Breast epithelium (tissue), 4 donors: ENCODE measurements at regions not wholly inside any gene's neighbourhood (a gene's known extent, or its start where the extent isn't known, plus 50 kb on each side); places are given as distances from the start of the nearest gene placed in this dataset.

Experiments
- DNase-seq, 2 donors: peaks; one replicate each; pipeline ENCODE4 v3.0.0-alpha.2; 2019; ENCODE audit warnings: low spot score in 2 of 2
- H3K27ac ChIP-seq, 2 donors: fragments of 200-600 bp; sonication (generic) in 1 of 2; one replicate each; pipeline ENCODE4 v1.5.1; 2016 to 2019; ENCODE audit warnings: mild to moderate bottlenecking in 1 of 2
- H3K27me3 ChIP-seq, 2 donors: fragments of 200-600 bp; sonication (generic) in 1 of 2; one replicate each; pipeline versions ENCODE4 v1.5.1 to v1.6.0; 2017 to 2019; ENCODE audit warnings: control low read depth in 1 of 2, mild to moderate bottlenecking in 1 of 2
- H3K36me3 ChIP-seq: fragments of 200-600 bp; one replicate; pipeline ENCODE4 v1.5.1; 2019
- H3K4me1 ChIP-seq, 2 donors: fragments of 200-600 bp; sonication (generic); one replicate each; pipeline ENCODE4 v1.5.1; 2016 to 2019; ENCODE audit warnings: control low read depth in 1 of 2
- H3K4me3 ChIP-seq, 3 donors: fragments of 200-600 bp; sonication (generic); 1 replicate in 2 of 3; 2 replicates in 1 of 3; pipeline ENCODE4 v1.5.1; 2016 to 2019; ENCODE audit warnings: mild to moderate bottlenecking in 3 of 3, moderate library complexity in 2 of 3
- H3K9me3 ChIP-seq, 2 donors: fragments of 200-600 bp; sonication (generic) in 1 of 2; one replicate each; pipeline ENCODE4 v1.5.1; 2016 to 2019; ENCODE audit warnings: control low read depth in 1 of 2
- CTCF ChIP-seq, 3 donors: fragments of 450-650 bp; IDR thresholded peaks; one replicate each; pipeline ENCODE4 v1.5.1; 2016 to 2017; ENCODE audit warnings: antibody characterized with exemption in 3 of 3, mild to moderate bottlenecking in 3 of 3, moderate library complexity in 3 of 3
- POLR2A ChIP-seq: fragments of 450-650 bp; IDR thresholded peaks from one replicate; pipeline ENCODE4 v1.6.1; 2016; ENCODE audit warnings: antibody characterized with exemption, mild to moderate bottlenecking, moderate library complexity
- POLR2AphosphoS5 ChIP-seq, 3 donors: sonication (generic); formaldehyde crosslinking; IDR thresholded peaks; one replicate each; pipeline ENCODE4 v1.6.1; 2017; ENCODE audit warnings: antibody characterized with exemption in 3 of 3
- intact Hi-C: fragments of 100-400 bp; cut with DNase I; formaldehyde crosslinking; loops from one replicate; pipeline ENCODE4 v1.15.1; 2023; ENCODE audit warnings: low total_unique reads

- no peak for DNase-seq
- intact Hi-C loops, result no loop called here
- H3K36me3 ChIP-seq, result no peaks in the 10 kb centered on the region
- no peak for TF ChIP-seq POLR2AphosphoS5 (IDR thresholded peaks at IDR 0.05)
- TF ChIP-seq POLR2A, result no peak
- TF ChIP-seq CTCF (IDR thresholded peaks at IDR 0.05), result no peak
- H3K4me3 ChIP-seq, result no peak overlapping the region
- H3K9me3 ChIP-seq, result peaks cover 0 to 15% of the 10 kb centered on the region in 2 donors
- no peak overlapping the region for H3K27ac ChIP-seq
- H3K4me1 ChIP-seq, result no peaks in the 10 kb centered on the region
- no peaks in the 10 kb centered on the region for H3K27me3 ChIP-seq
These were observed 754.4 kb downstream of the NLGN4X start for GRCh38 chrX:5474282-5474681.

GRCh38 chrX:5458300-5458842 is 770.3 kb downstream of the NLGN4X start:
- Histone ChIP-seq H3K9me3 (no peaks in the 10 kb centered on the region), H3K27me3 (peaks cover 0 to 3% of the 10 kb centered on the region in 2 donors), H3K36me3 (no peaks in the 10 kb centered on the region), H3K27ac (no peak overlapping the region), H3K4me3 (no peak overlapping the region), H3K4me1 (no peaks in the 10 kb centered on the region)
- intact Hi-C loops, result no loop called here
- TF ChIP-seq CTCF (IDR thresholded peaks at IDR 0.05), result no peak
- TF ChIP-seq POLR2AphosphoS5 (IDR thresholded peaks at IDR 0.05), result no peak
- no peak for TF ChIP-seq POLR2A
- DNase-seq, result no peak

GRCh38 chrX:5449323-5449722 is 779.3 kb downstream of the NLGN4X start:
- no peak for DNase-seq
- H3K4me3 ChIP-seq, result no peak overlapping the region
- intact Hi-C loops, result loop anchor here (5.0 kb wide), 1 partner anchor 87 kb away; no protein-coding TSS in a partner anchor
- no peak for TF ChIP-seq POLR2AphosphoS5 (IDR thresholded peaks at IDR 0.05)
- TF ChIP-seq CTCF (IDR thresholded peaks at IDR 0.05), result no peak
- TF ChIP-seq POLR2A, result no peak
- no peaks in the 10 kb centered on the region for H3K36me3 ChIP-seq
- no peaks in the 10 kb centered on the region for H3K27me3 ChIP-seq
- H3K9me3 ChIP-seq, result no peaks in the 10 kb centered on the region
- H3K4me1 ChIP-seq, result no peaks in the 10 kb centered on the region
- no peak overlapping the region for H3K27ac ChIP-seq

GRCh38 chrX:5431823-5432222 is 796.8 kb downstream of the NLGN4X start:
- intact Hi-C loops, result loop anchor here (1.0 to 5.0 kb wide), 2 partner anchors 15 to 445 kb away; no protein-coding TSS in a partner anchor
- no peak for DNase-seq
- Histone ChIP-seq H3K27ac (no peak overlapping the region), H3K36me3 (no peaks in the 10 kb centered on the region), H3K27me3 (no peaks in the 10 kb centered on the region), H3K4me1 (no peaks in the 10 kb centered on the region), H3K9me3 (no peaks in the 10 kb centered on the region), H3K4me3 (no peak overlapping the region)
- TF ChIP-seq POLR2AphosphoS5 (IDR thresholded peaks at IDR 0.05) (no peak), CTCF (IDR thresholded peaks at IDR 0.05) (no peak), POLR2A (no peak)

- Histone ChIP-seq H3K27me3 (no peaks in the 10 kb centered on the region), H3K36me3 (no peaks in the 10 kb centered on the region), H3K27ac (no peak overlapping the region), H3K4me3 (no peak overlapping the region), H3K4me1 (no peaks in the 10 kb centered on the region), H3K9me3 (no peaks in the 10 kb centered on the region)
- intact Hi-C loops, result no loop called here
- TF ChIP-seq CTCF (IDR thresholded peaks at IDR 0.05) (no peak), POLR2A (no peak), POLR2AphosphoS5 (IDR thresholded peaks at IDR 0.05) (no peak)
- no peak for DNase-seq
These were observed 803.5 kb downstream of the NLGN4X start for GRCh38 chrX:5425119-5425518.
